CD8-positive, alpha-beta memory T cell (primary cell): ENCODE measurements at regions not wholly inside any gene's neighbourhood (a gene's known extent, or its start where the extent isn't known, plus 50 kb on each side); places are given as distances from the start of the nearest gene placed in this dataset.

Experiments used
- CTCF ChIA-PET: fragments of 350-600 bp; sonication (Branson Sonifier 250); formaldehyde crosslinking; loops from one replicate; lab custom pipeline; 2021; ENCODE audit warnings: antibody characterized with exemption; lab: Charles Lee
- POLR2A ChIA-PET: fragments of 350-600 bp; sonication (Branson Sonifier 250); formaldehyde crosslinking; loops from one replicate; lab custom pipeline; 2021; ENCODE audit warnings: antibody characterized with exemption; lab: Charles Lee
- DNase-seq, 5 donors: peaks; one replicate each; pipeline versions ENCODE4 v3.0.0 to v3.0.0-alpha.2; 2020 to 2022; ENCODE audit warnings: mixed read lengths in 1 of 5
- H3K27ac ChIP-seq: one replicate; pipeline ENCODE4 v1.7.0; 2013; ENCODE audit warnings: low read depth, mild to moderate bottlenecking, low read length, moderate library complexity
- H3K27me3 ChIP-seq: 2 replicates; pipeline ENCODE4 v1.7.0; 2013; ENCODE audit warnings: low read length, mild to moderate bottlenecking; ENCODE audit not compliant: insufficient read depth, poor library complexity, severe bottlenecking
- H3K36me3 ChIP-seq: 2 replicates; pipeline ENCODE4 v1.7.0; 2013; ENCODE audit warnings: mild to moderate bottlenecking, low read length, moderate library complexity; ENCODE audit not compliant: insufficient read depth
- H3K4me1 ChIP-seq: 2 replicates; pipeline ENCODE4 v1.7.0; 2013; ENCODE audit warnings: mild to moderate bottlenecking, low read length, moderate library complexity; ENCODE audit not compliant: insufficient read depth
- H3K4me3 ChIP-seq: 2 replicates; pipeline ENCODE4 v1.7.0; 2013; ENCODE audit warnings: mild to moderate bottlenecking, low read length
- H3K9me3 ChIP-seq: 2 replicates; pipeline ENCODE4 v1.7.0; 2013; ENCODE audit warnings: mild to moderate bottlenecking, low read length
- H3K27ac Mint-ChIP-seq, 8 donors: one replicate each; pipeline ENCODE4 v1.8.0; 2020 to 2021; ENCODE audit warnings: mixed read lengths in 8 of 8, mild to moderate bottlenecking in 6 of 8, inconsistent platforms in 3 of 8, moderate library complexity in 3 of 8
- H3K27me3 Mint-ChIP-seq, 2 donors: one replicate each; pipeline ENCODE4 v1.8.0; 2020 to 2021; ENCODE audit warnings: mixed read lengths in 2 of 2, mild to moderate bottlenecking in 1 of 2, moderate library complexity in 1 of 2
- H3K36me3 Mint-ChIP-seq, 3 donors: one replicate each; pipeline ENCODE4 v1.8.0; 2020 to 2021; ENCODE audit warnings: mixed read lengths in 3 of 3, inconsistent platforms in 1 of 3, mild to moderate bottlenecking in 1 of 3
- H3K4me1 Mint-ChIP-seq, 3 donors: one replicate each; pipeline ENCODE4 v1.8.0; 2020 to 2021; ENCODE audit warnings: mixed read lengths in 3 of 3, inconsistent platforms in 1 of 3, mild to moderate bottlenecking in 1 of 3
- H3K4me3 Mint-ChIP-seq, 7 donors: one replicate each; pipeline ENCODE4 v1.8.0; 2020 to 2021; ENCODE audit warnings: mixed read lengths in 7 of 7, mild to moderate bottlenecking in 6 of 7, moderate library complexity in 4 of 7, inconsistent platforms in 2 of 7
- H3K9me3 Mint-ChIP-seq, 5 donors: one replicate each; pipeline ENCODE4 v1.8.0; 2020 to 2022; ENCODE audit warnings: mixed read lengths in 5 of 5, mild to moderate bottlenecking in 3 of 5, moderate library complexity in 2 of 5, inconsistent platforms in 1 of 5

- no peaks in the 10 kb centered on the region for H3K27me3 Mint-ChIP-seq
- no peak overlapping the region for H3K4me3 Mint-ChIP-seq
- H3K4me1 ChIP-seq = no peaks in the 10 kb centered on the region
- H3K4me3 ChIP-seq = no peak overlapping the region
- no peak overlapping the region for H3K27ac Mint-ChIP-seq
- no peaks in the 10 kb centered on the region for H3K9me3 ChIP-seq
- no peaks in the 10 kb centered on the region for H3K36me3 Mint-ChIP-seq
- no peak overlapping the region for H3K27ac ChIP-seq
- H3K36me3 ChIP-seq = no peaks in the 10 kb centered on the region
- ChIA-PET POLR2A (no interaction called here), CTCF (no interaction called here)
- DNase-seq = no peak
- no peaks in the 10 kb centered on the region for H3K27me3 ChIP-seq
- peaks cover 0 to 14% (median 7%) of the 10 kb centered on the region in 5 donors for H3K9me3 Mint-ChIP-seq
- H3K4me1 Mint-ChIP-seq = no peaks in the 10 kb centered on the region
Observed at GRCh38 chr12:77710209-77710608, 120.5 kb upstream of the NAV3 start.

GRCh38 chr12:77697126-77697525 lies 133.6 kb upstream of the NAV3 start:
- Mint-ChIP-seq H3K4me1 (no peaks in the 10 kb centered on the region), H3K9me3 (peaks cover 0 to 26% (median 4%) of the 10 kb centered on the region in 5 donors), H3K27me3 (no peaks in the 10 kb centered on the region), H3K4me3 (no peak overlapping the region), H3K36me3 (no peaks in the 10 kb centered on the region), H3K27ac (no peak overlapping the region)
- Histone ChIP-seq H3K36me3 (no peaks in the 10 kb centered on the region), H3K27ac (no peak overlapping the region), H3K4me3 (no peak overlapping the region), H3K9me3 (no peaks in the 10 kb centered on the region), H3K27me3 (no peaks in the 10 kb centered on the region), H3K4me1 (no peaks in the 10 kb centered on the region)
- CTCF ChIA-PET = no interaction called here
- POLR2A ChIA-PET = no interaction called here
- DNase-seq = no peak

GRCh38 chr12:77696183-77696582 lies 134.5 kb upstream of the NAV3 start:
- H3K27ac Mint-ChIP-seq = no peak overlapping the region
- no peaks in the 10 kb centered on the region for H3K4me1 Mint-ChIP-seq
- H3K36me3 Mint-ChIP-seq = no peaks in the 10 kb centered on the region
- H3K4me3 ChIP-seq = no peak overlapping the region
- no peaks in the 10 kb centered on the region for H3K9me3 ChIP-seq
- ChIA-PET CTCF (no interaction called here), POLR2A (no interaction called here)
- peaks cover 0 to 26% (median 3%) of the 10 kb centered on the region in 5 donors for H3K9me3 Mint-ChIP-seq
- H3K4me1 ChIP-seq = no peaks in the 10 kb centered on the region
- H3K27ac ChIP-seq = no peak overlapping the region
- no peak for DNase-seq
- no peaks in the 10 kb centered on the region for H3K27me3 Mint-ChIP-seq
- no peaks in the 10 kb centered on the region for H3K36me3 ChIP-seq
- H3K4me3 Mint-ChIP-seq = no peak overlapping the region
- H3K27me3 ChIP-seq = no peaks in the 10 kb centered on the region

- no peaks in the 10 kb centered on the region for H3K27me3 Mint-ChIP-seq
- ChIA-PET POLR2A (no interaction called here), CTCF (no interaction called here)
- no peaks in the 10 kb centered on the region for H3K27me3 ChIP-seq
- H3K9me3 ChIP-seq = no peaks in the 10 kb centered on the region
- peaks cover 0 to 24% (median 1%) of the 10 kb centered on the region in 5 donors for H3K9me3 Mint-ChIP-seq
- H3K4me1 ChIP-seq = no peaks in the 10 kb centered on the region
- H3K27ac ChIP-seq = no peak overlapping the region
- no peak for DNase-seq
- H3K4me3 ChIP-seq = no peak overlapping the region
- no peak overlapping the region for H3K27ac Mint-ChIP-seq
- H3K36me3 ChIP-seq = no peaks in the 10 kb centered on the region
- no peaks in the 10 kb centered on the region for H3K4me1 Mint-ChIP-seq
- H3K4me3 Mint-ChIP-seq = no peak overlapping the region
- H3K36me3 Mint-ChIP-seq = no peaks in the 10 kb centered on the region
Observed at GRCh38 chr12:77689510-77690086, 141.1 kb upstream of the NAV3 start.

- H3K27ac Mint-ChIP-seq = no peak overlapping the region
- no peaks in the 10 kb centered on the region for H3K4me1 Mint-ChIP-seq
- Histone ChIP-seq H3K4me1 (no peaks in the 10 kb centered on the region), H3K27ac (no peak overlapping the region), H3K27me3 (no peaks in the 10 kb centered on the region), H3K9me3 (no peaks in the 10 kb centered on the region), H3K4me3 (no peak overlapping the region), H3K36me3 (no peaks in the 10 kb centered on the region)
- CTCF ChIA-PET = no interaction called here
- DNase-seq = no peak
- H3K36me3 Mint-ChIP-seq = no peaks in the 10 kb centered on the region
- POLR2A ChIA-PET = no interaction called here
- peaks cover 0 to 18% (median 1%) of the 10 kb centered on the region in 5 donors for H3K9me3 Mint-ChIP-seq
- H3K4me3 Mint-ChIP-seq = no peak overlapping the region
- no peaks in the 10 kb centered on the region for H3K27me3 Mint-ChIP-seq
Observed at GRCh38 chr12:77687321-77687720, 143.4 kb upstream of the NAV3 start.

- no peaks in the 10 kb centered on the region for H3K27me3 Mint-ChIP-seq
- CTCF ChIA-PET = no interaction called here
- H3K9me3 ChIP-seq = no peaks in the 10 kb centered on the region
- peaks cover 0 to 22% (median 1%) of the 10 kb centered on the region in 5 donors for H3K9me3 Mint-ChIP-seq
- H3K4me3 Mint-ChIP-seq = no peak overlapping the region
- H3K27ac Mint-ChIP-seq = no peak overlapping the region
- no peaks in the 10 kb centered on the region for H3K36me3 ChIP-seq
- H3K27ac ChIP-seq = no peak overlapping the region
- no peak for DNase-seq
- no peaks in the 10 kb centered on the region for H3K4me1 ChIP-seq
- POLR2A ChIA-PET = no interaction called here
- H3K4me1 Mint-ChIP-seq = no peaks in the 10 kb centered on the region
- H3K4me3 ChIP-seq = no peak overlapping the region
- H3K27me3 ChIP-seq = no peaks in the 10 kb centered on the region
- no peaks in the 10 kb centered on the region for H3K36me3 Mint-ChIP-seq
Observed at GRCh38 chr12:77686760-77687159, 143.9 kb upstream of the NAV3 start.

GRCh38 chr12:77685901-77686300 lies 144.8 kb upstream of the NAV3 start:
- no peaks in the 10 kb centered on the region for H3K36me3 Mint-ChIP-seq
- H3K4me1 Mint-ChIP-seq = no peaks in the 10 kb centered on the region
- ChIA-PET POLR2A (no interaction called here), CTCF (no interaction called here)
- H3K4me3 Mint-ChIP-seq = no peak overlapping the region
- H3K9me3 ChIP-seq = no peaks in the 10 kb centered on the region
- no peaks in the 10 kb centered on the region for H3K27me3 Mint-ChIP-seq
- H3K4me3 ChIP-seq = no peak overlapping the region
- no peak for DNase-seq
- no peak overlapping the region for H3K27ac ChIP-seq
- no peak overlapping the region for H3K27ac Mint-ChIP-seq
- peaks cover 0 to 21% (median 1%) of the 10 kb centered on the region in 5 donors for H3K9me3 Mint-ChIP-seq
- no peaks in the 10 kb centered on the region for H3K36me3 ChIP-seq
- no peaks in the 10 kb centered on the region for H3K27me3 ChIP-seq
- no peaks in the 10 kb centered on the region for H3K4me1 ChIP-seq

- Mint-ChIP-seq H3K27me3 (no peaks in the 10 kb centered on the region), H3K4me3 (no peak overlapping the region), H3K36me3 (no peaks in the 10 kb centered on the region), H3K4me1 (no peaks in the 10 kb centered on the region), H3K27ac (no peak overlapping the region), H3K9me3 (peaks cover 0 to 18% (median 1%) of the 10 kb centered on the region in 5 donors)
- Histone ChIP-seq H3K36me3 (no peaks in the 10 kb centered on the region), H3K27me3 (no peaks in the 10 kb centered on the region), H3K9me3 (no peaks in the 10 kb centered on the region), H3K4me3 (no peak overlapping the region), H3K4me1 (no peaks in the 10 kb centered on the region), H3K27ac (no peak overlapping the region)
- no peak for DNase-seq
- ChIA-PET POLR2A (no interaction called here), CTCF (no interaction called here)
Observed at GRCh38 chr12:77685112-77685511, 145.6 kb upstream of the NAV3 start.

GRCh38 chr12:77682488-77682887 lies 148.2 kb upstream of the NAV3 start:
- Histone ChIP-seq H3K4me1 (no peaks in the 10 kb centered on the region), H3K27me3 (no peaks in the 10 kb centered on the region), H3K9me3 (no peaks in the 10 kb centered on the region), H3K36me3 (no peaks in the 10 kb centered on the region), H3K4me3 (no peak overlapping the region), H3K27ac (no peak overlapping the region)
- CTCF ChIA-PET = no interaction called here
- no peak for DNase-seq
- POLR2A ChIA-PET = no interaction called here
- Mint-ChIP-seq H3K4me3 (no peak overlapping the region), H3K4me1 (no peaks in the 10 kb centered on the region), H3K36me3 (no peaks in the 10 kb centered on the region), H3K27me3 (no peaks in the 10 kb centered on the region), H3K27ac (no peak overlapping the region), H3K9me3 (peaks cover 0 to 25% (median 7%) of the 10 kb centered on the region in 5 donors)
